Endothelial cell (in vitro differentiated cells): ENCODE measurements at regions not wholly inside any gene's neighbourhood (a gene's known extent, or its start where the extent isn't known, plus 50 kb on each side); places are given as distances from the start of the nearest gene placed in this dataset.
A peak's percentile ranks its signal among the peaks of the same experiment; 100 is the strongest.

ENCODE experiments used
- DNase-seq: peaks from one replicate; pipeline ENCODE4 v3.0.0; 2021; ENCODE audit warnings: low spot score
- H3K27ac Mint-ChIP-seq: one replicate; pipeline ENCODE4 v1.8.0; 2021; ENCODE audit warnings: mixed read lengths, inconsistent platforms; ENCODE audit not compliant: unreplicated experiment
- H3K27me3 Mint-ChIP-seq: one replicate; pipeline ENCODE4 v1.8.0; 2021; ENCODE audit warnings: mild to moderate bottlenecking, moderate library complexity, mixed read lengths, inconsistent platforms; ENCODE audit not compliant: unreplicated experiment
- H3K36me3 Mint-ChIP-seq: one replicate; pipeline ENCODE4 v1.8.0; 2021; ENCODE audit warnings: mild to moderate bottlenecking, low read depth, mixed read lengths, inconsistent platforms; ENCODE audit not compliant: unreplicated experiment
- H3K4me1 Mint-ChIP-seq: one replicate; pipeline ENCODE4 v1.8.0; 2021; ENCODE audit warnings: mild to moderate bottlenecking, mixed read lengths, inconsistent platforms; ENCODE audit not compliant: unreplicated experiment
- H3K4me3 Mint-ChIP-seq: one replicate; pipeline ENCODE4 v1.8.0; 2021; ENCODE audit warnings: mild to moderate bottlenecking, mixed read lengths, inconsistent platforms; ENCODE audit not compliant: unreplicated experiment
- H3K9me3 Mint-ChIP-seq: one replicate; pipeline ENCODE4 v1.8.0; 2021; ENCODE audit warnings: mixed read lengths, inconsistent platforms; ENCODE audit not compliant: unreplicated experiment
- TF ChIP-seq, protein P1 (sequence below): fragments of 200-600 bp; sonication (generic); IDR thresholded peaks from one replicate; pipeline ENCODE4 v1.5.0; 2021; ENCODE audit warnings: antibody characterized with exemption; ENCODE audit not compliant: unreplicated experiment

DNA sequence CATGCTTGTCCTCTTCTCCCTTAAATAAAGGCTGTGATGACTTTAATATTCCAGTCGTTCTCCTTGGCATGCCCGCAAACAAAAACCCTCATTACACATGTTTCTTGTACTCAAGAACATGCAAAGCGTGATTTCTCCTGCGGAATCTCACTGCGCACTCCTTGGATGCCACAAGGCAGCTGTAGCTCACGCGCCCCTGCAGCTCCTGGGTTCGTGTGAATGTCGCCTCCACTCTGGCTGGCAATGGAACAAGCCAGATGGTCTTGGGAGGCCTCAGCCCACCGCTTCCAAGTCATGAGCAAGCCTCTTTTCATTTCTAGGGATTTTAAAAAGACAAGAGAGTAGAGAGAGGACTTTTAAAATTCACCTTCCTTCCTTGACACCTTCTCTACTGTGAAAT lies 403.8 kb downstream of the PCNX1 start:
- Mint-ChIP-seq H3K4me3 (no peak overlapping the region), H3K4me1 (no peaks in the 10 kb centered on the region), H3K27me3 (peaks cover 4% of the 10 kb centered on the region), H3K27ac (no peak overlapping the region), H3K9me3 (no peaks in the 10 kb centered on the region), H3K36me3 (no peaks in the 10 kb centered on the region)
- DNase-seq = no peak
- TF ChIP-seq, protein P1, sequence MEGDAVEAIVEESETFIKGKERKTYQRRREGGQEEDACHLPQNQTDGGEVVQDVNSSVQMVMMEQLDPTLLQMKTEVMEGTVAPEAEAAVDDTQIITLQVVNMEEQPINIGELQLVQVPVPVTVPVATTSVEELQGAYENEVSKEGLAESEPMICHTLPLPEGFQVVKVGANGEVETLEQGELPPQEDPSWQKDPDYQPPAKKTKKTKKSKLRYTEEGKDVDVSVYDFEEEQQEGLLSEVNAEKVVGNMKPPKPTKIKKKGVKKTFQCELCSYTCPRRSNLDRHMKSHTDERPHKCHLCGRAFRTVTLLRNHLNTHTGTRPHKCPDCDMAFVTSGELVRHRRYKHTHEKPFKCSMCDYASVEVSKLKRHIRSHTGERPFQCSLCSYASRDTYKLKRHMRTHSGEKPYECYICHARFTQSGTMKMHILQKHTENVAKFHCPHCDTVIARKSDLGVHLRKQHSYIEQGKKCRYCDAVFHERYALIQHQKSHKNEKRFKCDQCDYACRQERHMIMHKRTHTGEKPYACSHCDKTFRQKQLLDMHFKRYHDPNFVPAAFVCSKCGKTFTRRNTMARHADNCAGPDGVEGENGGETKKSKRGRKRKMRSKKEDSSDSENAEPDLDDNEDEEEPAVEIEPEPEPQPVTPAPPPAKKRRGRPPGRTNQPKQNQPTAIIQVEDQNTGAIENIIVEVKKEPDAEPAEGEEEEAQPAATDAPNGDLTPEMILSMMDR = no peak

DNA sequence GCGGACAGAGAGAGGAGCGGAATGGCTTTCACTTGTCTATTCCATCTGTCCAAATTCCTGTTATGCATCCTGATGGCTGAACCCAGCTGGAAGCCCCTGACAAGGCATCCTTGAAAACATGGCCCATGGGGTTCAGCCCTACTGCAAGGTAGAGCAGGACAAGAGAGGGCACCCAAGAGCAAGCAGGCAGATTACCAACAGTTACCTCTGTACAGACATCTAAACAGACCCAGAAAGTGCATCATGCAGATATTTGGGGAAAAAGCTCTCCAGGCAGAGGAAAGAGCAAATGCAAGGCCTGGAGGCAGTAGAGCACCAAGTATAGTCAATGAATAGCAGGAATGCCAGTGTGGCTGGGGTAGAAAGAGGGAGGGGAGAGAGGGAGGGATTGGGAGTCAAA lies 407.5 kb downstream of the PCNX1 start:
- H3K36me3 Mint-ChIP-seq = peaks cover 4% of the 10 kb centered on the region
- TF ChIP-seq, protein P1 = no peak
- H3K4me3 Mint-ChIP-seq = no peak overlapping the region
- H3K4me1 Mint-ChIP-seq = peaks cover 4% of the 10 kb centered on the region
- DNase-seq = no peak
- H3K27me3 Mint-ChIP-seq = peaks cover 9% of the 10 kb centered on the region
- no peak overlapping the region for H3K27ac Mint-ChIP-seq
- H3K9me3 Mint-ChIP-seq = no peaks in the 10 kb centered on the region

DNA sequence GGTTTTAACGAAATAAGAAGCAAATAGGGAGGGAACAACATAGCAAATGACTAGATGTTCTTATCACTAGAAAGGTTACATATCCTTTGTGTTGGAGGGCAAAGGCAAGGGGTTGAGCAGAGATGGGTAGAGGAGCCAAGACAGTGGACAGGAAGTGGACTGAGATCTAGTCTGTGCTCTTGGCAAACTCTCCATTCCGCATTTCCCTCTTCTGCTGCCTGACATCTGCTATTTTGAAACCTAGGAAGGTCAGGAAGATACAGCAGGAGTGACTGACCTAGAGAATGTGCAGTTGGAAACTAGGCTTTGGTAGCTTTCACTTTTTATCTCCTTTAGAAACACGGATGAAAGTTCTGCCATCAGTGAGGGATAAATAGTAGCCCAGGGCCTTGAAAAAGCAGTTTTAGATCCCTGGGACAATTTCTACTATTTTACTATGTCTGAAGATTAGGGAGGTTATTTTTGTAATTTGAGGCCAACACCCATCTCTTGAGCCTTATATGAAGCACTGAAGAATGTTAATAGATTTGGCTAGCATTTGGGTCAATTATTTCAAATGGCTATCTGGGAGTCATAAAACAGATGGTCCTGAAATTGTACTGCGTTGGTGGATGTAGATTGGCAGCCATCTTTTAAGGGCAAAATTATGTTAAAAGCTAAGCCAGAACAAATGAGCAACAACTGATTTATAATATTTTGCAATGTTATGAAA lies 410.3 kb downstream of the PCNX1 start:
- H3K4me3 Mint-ChIP-seq = no peak overlapping the region
- no peaks in the 10 kb centered on the region for H3K9me3 Mint-ChIP-seq
- TF ChIP-seq, protein P1 = no peak
- peaks cover 15% of the 10 kb centered on the region for H3K27me3 Mint-ChIP-seq
- peaks cover 10% of the 10 kb centered on the region for H3K4me1 Mint-ChIP-seq
- no peak overlapping the region for H3K27ac Mint-ChIP-seq
- peaks cover 4% of the 10 kb centered on the region for H3K36me3 Mint-ChIP-seq
- DNase-seq = no peak

DNA sequence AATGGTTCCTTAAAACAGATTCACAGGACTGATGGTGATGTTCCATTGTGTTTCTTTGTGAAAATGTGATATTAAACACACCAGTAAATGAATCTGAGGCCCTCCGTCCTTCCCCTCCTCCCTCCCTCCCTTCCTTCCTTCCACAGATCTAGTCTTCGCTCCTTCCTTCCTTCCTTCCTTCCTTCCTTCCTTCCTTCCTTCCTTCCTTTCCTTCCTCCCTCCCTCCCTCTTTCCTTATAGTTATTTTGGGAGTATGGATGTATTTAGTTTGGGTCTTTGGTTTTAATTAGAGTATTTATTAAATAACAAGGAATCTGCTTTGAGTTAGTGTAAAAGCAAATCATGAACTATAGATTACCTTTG lies 410.8 kb downstream of the PCNX1 start:
- Mint-ChIP-seq H3K27ac (no peak overlapping the region), H3K36me3 (peaks cover 4% of the 10 kb centered on the region), H3K4me3 (no peak overlapping the region), H3K4me1 (peaks cover 16% of the 10 kb centered on the region), H3K27me3 (peaks cover 15% of the 10 kb centered on the region), H3K9me3 (no peaks in the 10 kb centered on the region)
- TF ChIP-seq, protein P1 = no peak
- DNase-seq = no peak

DNA sequence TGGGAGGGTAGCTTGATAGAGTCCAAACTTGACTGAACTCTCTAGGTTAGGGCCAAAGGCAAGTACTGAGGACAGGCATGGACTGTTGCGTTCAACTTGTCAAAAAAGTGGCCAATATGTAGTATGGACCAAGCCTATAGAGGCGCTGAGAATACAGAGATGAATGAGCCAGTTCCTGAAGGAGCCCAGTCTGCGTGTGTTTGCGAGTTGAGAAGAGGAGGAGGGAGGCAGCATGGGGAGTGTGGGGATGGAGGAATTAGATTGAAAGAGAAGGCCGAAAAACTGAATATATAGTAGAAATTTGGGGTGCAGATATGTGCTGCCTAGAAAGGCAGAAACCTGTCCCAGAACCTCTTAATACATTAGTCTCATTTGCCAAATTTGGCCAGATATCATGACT lies 412.4 kb downstream of the PCNX1 start:
- H3K4me1 Mint-ChIP-seq = peaks cover 27% of the 10 kb centered on the region
- DNase-seq = no peak
- H3K27me3 Mint-ChIP-seq = peaks cover 15% of the 10 kb centered on the region
- H3K27ac Mint-ChIP-seq = peak overlapping the region; percentile 70
- H3K4me3 Mint-ChIP-seq = peak overlapping the region; percentile 88
- TF ChIP-seq, protein P1 = no peak
- H3K9me3 Mint-ChIP-seq = no peaks in the 10 kb centered on the region
- peaks cover 4% of the 10 kb centered on the region for H3K36me3 Mint-ChIP-seq
